AG09319 (cell line): ENCODE measurements at regions not wholly inside any gene's neighbourhood (a gene's known extent, or its start where the extent isn't known, plus 50 kb on each side); places are given as distances from the start of the nearest gene placed in this dataset.

ENCODE experiments used
- DNase-seq: peaks from one replicate; pipeline ENCODE4 v3.0.0-alpha.2; 2010; ENCODE audit warnings: low read depth; ENCODE audit errors: extremely low read depth
- CTCF ChIP-seq: IDR thresholded peaks from 2 replicates; pipeline ENCODE4 v1.5.1; 2011; ENCODE audit warnings: low read depth, mild to moderate bottlenecking, inconsistent platforms, low read length, moderate library complexity

- no peak for DNase-seq
- TF ChIP-seq CTCF, result no peak
Measured at GRCh38 chr18:8936619-8937018, 165.9 kb upstream of the NDUFV2 start.

GRCh38 chr18:8937160-8938094 lies 165.1 kb upstream of the NDUFV2 start:
- no peak for DNase-seq
- TF ChIP-seq CTCF, result no peak

- no peak for DNase-seq
- TF ChIP-seq CTCF, result no peak
Measured at GRCh38 chr18:8938817-8939216, 163.7 kb upstream of the NDUFV2 start.

GRCh38 chr18:8942021-8942908 lies 160.2 kb upstream of the NDUFV2 start:
- TF ChIP-seq CTCF, result no peak
- no peak for DNase-seq

GRCh38 chr18:8942909-8943545 lies 159.5 kb upstream of the NDUFV2 start:
- TF ChIP-seq CTCF, result no peak
- DNase-seq, result no peak

- DNase-seq, result no peak
- no peak for TF ChIP-seq CTCF
Measured at GRCh38 chr18:8943900-8944870, 158.3 kb upstream of the NDUFV2 start.
